ENCODE measurements at regions not wholly inside any gene's neighbourhood (a gene's known extent, or its start where the extent isn't known, plus 50 kb on each side); places are given as distances from the start of the nearest gene placed in this dataset.

- no peak for TF ChIP-seq ZNF462 (CRISPR knock-in tag; IDR thresholded peaks at IDR 0.05)
- no peak for TF ChIP-seq ZNF114 (CRISPR knock-in tag; IDR thresholded peaks at IDR 0.05)
Measured at GRCh38 chr12:128137140-128137539, 129.8 kb upstream of the TMEM132C start (continued).

GRCh38 chr12:128138125-128138524 lies 128.8 kb upstream of the TMEM132C start:
- no peak overlapping the region for H3K27ac Mint-ChIP-seq
- peaks cover 4% of the 10 kb centered on the region; the same call in 1 of the 2 replicates for H3K36me3 ChIP-seq (ENCODE audit: insufficient read depth)
- peaks cover 52% of the 10 kb centered on the region for H3K36me3 Mint-ChIP-seq (ENCODE audit: low read depth)
- H3F3A ChIP-seq (replicated peaks; ENCODE audit: low read depth), result no peaks in the 10 kb centered on the region
- H3K4me3 Mint-ChIP-seq, result no peak overlapping the region
- H3K27ac ChIP-seq (ENCODE audit: low read depth), result no peak overlapping the region
- TF ChIP-seq NANOG (IDR thresholded peaks at IDR 0.05; ENCODE audit: borderline replicate concordance), result no peak
- TF ChIP-seq JUNB (IDR thresholded peaks at IDR 0.05; ENCODE audit: unreplicated experiment), result no peak
- TF ChIP-seq ETS1 (IDR thresholded peaks at IDR 0.05), result no peak
- TF ChIP-seq EZH2phosphoT487 (IDR thresholded peaks at IDR 0.05; ENCODE audit: unreplicated experiment), result no peak
- no peak for TF ChIP-seq ZNF331 (CRISPR knock-in tag; IDR thresholded peaks at IDR 0.05; ENCODE audit: low read depth)
- no peak for TF ChIP-seq CREB1 (CRISPR knock-in tag; IDR thresholded peaks at IDR 0.05; ENCODE audit: low read depth)
- no peak for TF ChIP-seq STAT1 (IDR thresholded peaks at IDR 0.05; ENCODE audit: unreplicated experiment)
- TF ChIP-seq CTCF (conservative IDR thresholded peaks at IDR 0.05; ENCODE audit: low read depth in 2 of 2), result no peak
- TF ChIP-seq EZH2 (IDR thresholded peaks at IDR 0.05; ENCODE audit: low read depth, unreplicated experiment), result no peak
- no peak for TF ChIP-seq POLR2AphosphoS5 (IDR thresholded peaks at IDR 0.05; ENCODE audit: low read depth)
- DNase-seq (ENCODE audit: low spot score), result no peak
- peaks cover 100% of the 10 kb centered on the region for H3K9me3 Mint-ChIP-seq
- no peaks in the 10 kb centered on the region for H3K27me3 ChIP-seq (ENCODE audit: insufficient read depth)
- H3K9me2 ChIP-seq (ENCODE audit: insufficient read depth), result no peaks in the 10 kb centered on the region
- no peaks in the 10 kb centered on the region for H3K79me2 ChIP-seq (replicated peaks; ENCODE audit: insufficient read depth)
- H3K27me3 Mint-ChIP-seq (ENCODE audit: insufficient read depth, low read depth, poor library complexity), result peaks cover 2% of the 10 kb centered on the region
- H3K4me1 ChIP-seq (ENCODE audit: insufficient read depth), result no peaks in the 10 kb centered on the region
- H3K4me2 ChIP-seq, result no peak overlapping the region
- H3K4me3 ChIP-seq, result no peak overlapping the region
- ATAC-seq, result no peak
- H4K20me1 ChIP-seq (replicated peaks; ENCODE audit: insufficient read depth), result no peaks in the 10 kb centered on the region
- no peaks in the 10 kb centered on the region for H3K4me1 Mint-ChIP-seq
- H2AFZ ChIP-seq, result no peak overlapping the region
